Upper lobe of right lung (tissue), 1 donor: ENCODE measurements at regions not wholly inside any gene's neighbourhood (a gene's known extent, or its start where the extent isn't known, plus 50 kb on each side); places are given as distances from the start of the nearest gene placed in this dataset.
"Not testable (repeated sequence)": the region's sequence is repeated elsewhere in the genome, so short reads cannot be mapped to it uniquely, and the experiment has no call there.

ENCODE experiments used
- ATAC-seq: fragments of 200-7000 bp; cut with Tn5 transposase; one replicate; pipeline ENCODE4 v1.9.1; 2020; ENCODE audit warnings: mild to moderate bottlenecking, moderate library complexity
- DNase-seq: peaks from one replicate; pipeline ENCODE4 v3.0.0-alpha.2; 2020
- H3K27ac ChIP-seq: fragments of 200-600 bp; one replicate; pipeline ENCODE4 v1.8.0; 2022
- H3K27me3 ChIP-seq: fragments of 200-600 bp; one replicate; pipeline ENCODE4 v1.8.0; 2022; ENCODE audit warnings: mild to moderate bottlenecking
- H3K36me3 ChIP-seq: fragments of 200-600 bp; one replicate; pipeline ENCODE4 v1.8.0; 2022
- H3K4me1 ChIP-seq: fragments of 200-600 bp; one replicate; pipeline ENCODE4 v1.8.0; 2022
- H3K4me3 ChIP-seq: fragments of 200-600 bp; one replicate; pipeline ENCODE4 v1.8.0; 2022; ENCODE audit warnings: mild to moderate bottlenecking
- H3K9me3 ChIP-seq: fragments of 200-600 bp; one replicate; pipeline ENCODE4 v1.8.0; 2022
- CTCF ChIP-seq: fragments of 200-600 bp; IDR thresholded peaks from one replicate; pipeline ENCODE4 v1.8.0; 2022; ENCODE audit warnings: antibody characterized with exemption
- intact Hi-C: fragments of 100-400 bp; cut with DNase I; formaldehyde crosslinking; loops from one replicate; pipeline ENCODE4 v1.11.0; 2022
- donor health status: DM: no; HTN: yes; CAD: no; lungs with severe emphysema.

GRCh38 chr1:55519937-55520683 is 304.9 kb upstream of the USP24 start:
- no peak overlapping the region for H3K4me3 ChIP-seq
- H3K36me3 ChIP-seq, result no peaks in the 10 kb centered on the region
- TF ChIP-seq CTCF, result no peak
- H3K9me3 ChIP-seq, result no peaks in the 10 kb centered on the region
- intact Hi-C loops, result no loop called here
- no peaks in the 10 kb centered on the region for H3K27me3 ChIP-seq
- ATAC-seq, result no peak
- H3K27ac ChIP-seq, result no peak overlapping the region
- no peak for DNase-seq
- no peaks in the 10 kb centered on the region for H3K4me1 ChIP-seq

- Histone ChIP-seq H3K4me3 (no peak overlapping the region), H3K36me3 (no peaks in the 10 kb centered on the region), H3K27me3 (no peaks in the 10 kb centered on the region), H3K27ac (no peak overlapping the region), H3K4me1 (no peaks in the 10 kb centered on the region), H3K9me3 (no peaks in the 10 kb centered on the region)
- no peak for ATAC-seq
- no peak for DNase-seq
- TF ChIP-seq CTCF, result no peak
- intact Hi-C loops, result no loop called here
These were observed 304.1 kb upstream of the USP24 start for GRCh38 chr1:55519276-55519675.

- Histone ChIP-seq H3K27ac (no peak overlapping the region), H3K4me3 (no peak overlapping the region), H3K36me3 (no peaks in the 10 kb centered on the region), H3K4me1 (no peaks in the 10 kb centered on the region), H3K27me3 (no peaks in the 10 kb centered on the region), H3K9me3 (no peaks in the 10 kb centered on the region)
- no peak for ATAC-seq
- TF ChIP-seq CTCF, result no peak
- intact Hi-C loops, result no loop called here
- no peak for DNase-seq
These were observed 301.9 kb upstream of the USP24 start for GRCh38 chr1:55517036-55517435.

GRCh38 chr1:55514571-55514970 is 299.4 kb upstream of the USP24 start:
- H3K36me3 ChIP-seq, H3K9me3 ChIP-seq, intact Hi-C loops, ATAC-seq, DNase-seq, H3K27ac ChIP-seq, H3K4me1 ChIP-seq, H3K4me3 ChIP-seq, H3K27me3 ChIP-seq: not testable (repeated sequence)

- Histone ChIP-seq H3K27me3 (no peaks in the 10 kb centered on the region), H3K36me3 (no peaks in the 10 kb centered on the region), H3K9me3 (no peaks in the 10 kb centered on the region), H3K27ac (no peak overlapping the region), H3K4me1 (no peaks in the 10 kb centered on the region), H3K4me3 (no peak overlapping the region)
- ATAC-seq, result no peak
- no peak for DNase-seq
- no peak for TF ChIP-seq CTCF
- intact Hi-C loops, result no loop called here
These were observed 297.3 kb upstream of the USP24 start for GRCh38 chr1:55512466-55512865.

GRCh38 chr1:55507578-55507931 is 292.4 kb upstream of the USP24 start:
- Histone ChIP-seq H3K4me1 (peaks cover 4% of the 10 kb centered on the region), H3K27ac (no peak overlapping the region), H3K9me3 (no peaks in the 10 kb centered on the region), H3K36me3 (no peaks in the 10 kb centered on the region), H3K4me3 (no peak overlapping the region), H3K27me3 (no peaks in the 10 kb centered on the region)
- ATAC-seq (no peak), DNase-seq (no peak)
- intact Hi-C loops, result no loop called here
- no peak for TF ChIP-seq CTCF
